IPS-15b (cell line): ENCODE measurements at regions not wholly inside any gene's neighbourhood (a gene's known extent, or its start where the extent isn't known, plus 50 kb on each side); places are given as distances from the start of the nearest gene placed in this dataset.
"Not testable (repeated sequence)": the region's sequence is repeated elsewhere in the genome, so short reads cannot be mapped to it uniquely, and the experiment has no call there.

ENCODE experiments used
- H3K27me3 ChIP-seq: one replicate; pipeline ENCODE4 v1.6.1; 2013; ENCODE audit warnings: low read length; ENCODE audit not compliant: control insufficient read depth, insufficient read depth
- H3K36me3 ChIP-seq: one replicate; pipeline ENCODE4 v1.6.1; 2013; ENCODE audit warnings: low read length; ENCODE audit not compliant: control insufficient read depth, insufficient read depth
- H3K4me1 ChIP-seq: one replicate; pipeline ENCODE4 v1.6.1; 2013; ENCODE audit warnings: mild to moderate bottlenecking, low read length; ENCODE audit not compliant: control insufficient read depth, insufficient read depth
- H3K4me3 ChIP-seq: one replicate; pipeline ENCODE4 v1.5.1; 2013; ENCODE audit warnings: low read depth, low read length
- H3K9ac ChIP-seq: one replicate; pipeline ENCODE4 v1.6.1; 2013; ENCODE audit warnings: low read depth, mild to moderate bottlenecking, low read length
- H3K9me3 ChIP-seq: one replicate; pipeline ENCODE4 v1.6.1; 2013; ENCODE audit warnings: mild to moderate bottlenecking, low read length; ENCODE audit not compliant: control insufficient read depth, insufficient read depth

GRCh38 chr1:120524416-120524815, 109.6 kb downstream of the NBPF8 start:
- not testable (repeated sequence) for H3K9ac ChIP-seq

GRCh38 chr1:120525386-120525785, 110.6 kb downstream of the NBPF8 start:
- H3K4me1 ChIP-seq, H3K27me3 ChIP-seq, H3K36me3 ChIP-seq, H3K4me3 ChIP-seq, H3K9me3 ChIP-seq, H3K9ac ChIP-seq: not testable (repeated sequence)

More at GRCh38 chr1:120524416-120524815, 109.6 kb downstream of the NBPF8 start:
- H3K27me3 ChIP-seq, H3K9me3 ChIP-seq, H3K36me3 ChIP-seq, H3K4me1 ChIP-seq, H3K4me3 ChIP-seq: not testable (repeated sequence)

GRCh38 chr1:120529475-120530089, 114.7 kb downstream of the NBPF8 start:
- H3K9me3 ChIP-seq, H3K27me3 ChIP-seq, H3K4me1 ChIP-seq, H3K36me3 ChIP-seq, H3K4me3 ChIP-seq, H3K9ac ChIP-seq: not testable (repeated sequence)

- not testable (repeated sequence) for H3K9ac ChIP-seq, H3K4me3 ChIP-seq, H3K9me3 ChIP-seq, H3K27me3 ChIP-seq, H3K36me3 ChIP-seq, H3K4me1 ChIP-seq
Measured at GRCh38 chr1:120531455-120531854, 116.6 kb downstream of the NBPF8 start.

- not testable (repeated sequence) for H3K9me3 ChIP-seq, H3K4me3 ChIP-seq, H3K4me1 ChIP-seq, H3K36me3 ChIP-seq, H3K9ac ChIP-seq, H3K27me3 ChIP-seq
Measured at GRCh38 chr1:120534361-120535047, 119.7 kb downstream of the NBPF8 start.

- H3K9me3 ChIP-seq, H3K4me3 ChIP-seq, H3K9ac ChIP-seq, H3K4me1 ChIP-seq, H3K36me3 ChIP-seq, H3K27me3 ChIP-seq: not testable (repeated sequence)
Measured at GRCh38 chr1:120535052-120535451, 120.2 kb downstream of the NBPF8 start.

GRCh38 chr1:120541394-120541793, 126.6 kb downstream of the NBPF8 start:
- H3K4me1 ChIP-seq, H3K9me3 ChIP-seq, H3K4me3 ChIP-seq, H3K36me3 ChIP-seq, H3K9ac ChIP-seq, H3K27me3 ChIP-seq: not testable (repeated sequence)

- not testable (repeated sequence) for H3K4me1 ChIP-seq, H3K9me3 ChIP-seq, H3K4me3 ChIP-seq, H3K36me3 ChIP-seq, H3K9ac ChIP-seq, H3K27me3 ChIP-seq
Measured at GRCh38 chr1:120542365-120542764, 127.5 kb downstream of the NBPF8 start.

GRCh38 chr1:120542940-120543339, 128.1 kb downstream of the NBPF8 start:
- H3K9me3 ChIP-seq, H3K4me1 ChIP-seq, H3K27me3 ChIP-seq, H3K9ac ChIP-seq, H3K36me3 ChIP-seq, H3K4me3 ChIP-seq: not testable (repeated sequence)

- not testable (repeated sequence) for H3K9ac ChIP-seq, H3K9me3 ChIP-seq, H3K4me1 ChIP-seq, H3K27me3 ChIP-seq, H3K36me3 ChIP-seq, H3K4me3 ChIP-seq
Measured at GRCh38 chr1:120544434-120544833, 129.6 kb downstream of the NBPF8 start.

- H3K9me3 ChIP-seq, H3K9ac ChIP-seq, H3K27me3 ChIP-seq, H3K36me3 ChIP-seq, H3K4me1 ChIP-seq, H3K4me3 ChIP-seq: not testable (repeated sequence)
Measured at GRCh38 chr1:120550335-120550734, 135.5 kb downstream of the NBPF8 start.

GRCh38 chr1:120552190-120552589, 137.4 kb downstream of the NBPF8 start:
- H3K9ac ChIP-seq, H3K4me3 ChIP-seq, H3K4me1 ChIP-seq, H3K27me3 ChIP-seq, H3K36me3 ChIP-seq, H3K9me3 ChIP-seq: not testable (repeated sequence)
